Amniotic stem cell (primary cell): ENCODE measurements at regions not wholly inside any gene's neighbourhood (a gene's known extent, or its start where the extent isn't known, plus 50 kb on each side); places are given as distances from the start of the nearest gene placed in this dataset.
"Not testable (repeated sequence)": the region's sequence is repeated elsewhere in the genome, so short reads cannot be mapped to it uniquely, and the experiment has no call there.

Experiments used
- DNase-seq: peaks from one replicate; lab custom pipeline; 2025; lab: John Stamatoyannopoulos, UW

DNA sequence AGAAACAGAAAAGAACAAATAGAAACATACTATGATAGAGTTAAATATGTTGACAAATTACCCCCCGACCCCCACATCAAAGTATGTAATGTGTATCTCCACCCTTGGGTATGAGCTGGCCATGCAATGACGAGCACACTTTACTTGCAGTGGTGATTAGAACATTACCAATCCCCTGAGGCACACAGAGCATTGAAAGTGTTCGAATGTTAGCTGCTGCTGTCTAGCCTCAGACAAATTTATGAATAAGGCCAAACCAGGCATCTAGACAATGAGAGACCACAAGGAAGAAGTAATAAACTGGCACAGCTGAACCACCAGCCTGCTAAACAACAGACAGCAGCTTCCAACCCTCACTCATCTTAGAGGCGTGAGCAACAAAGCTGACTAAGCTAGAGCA, 380.5 kb downstream of the DSEL start:
- no peak for DNase-seq

DNA sequence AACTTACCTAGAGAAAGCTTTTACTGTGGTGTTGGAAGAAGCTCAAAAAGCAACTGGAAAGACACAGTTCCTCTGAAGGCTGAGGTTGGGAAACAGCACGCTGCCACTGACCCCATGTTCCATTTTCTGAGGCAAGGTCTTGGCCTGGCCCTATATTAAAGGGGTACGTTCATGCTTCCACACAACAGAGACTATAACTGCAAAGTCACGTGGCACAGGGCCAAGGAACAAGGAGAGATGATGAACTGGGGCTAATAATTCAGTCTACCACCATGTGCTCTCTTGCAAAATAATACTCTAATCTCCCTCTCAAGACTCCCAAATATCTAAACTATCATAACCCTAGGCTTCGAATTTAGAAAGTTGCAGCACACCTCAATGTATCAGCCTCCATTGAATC, 381.6 kb downstream of the DSEL start:
- no peak for DNase-seq

DNA sequence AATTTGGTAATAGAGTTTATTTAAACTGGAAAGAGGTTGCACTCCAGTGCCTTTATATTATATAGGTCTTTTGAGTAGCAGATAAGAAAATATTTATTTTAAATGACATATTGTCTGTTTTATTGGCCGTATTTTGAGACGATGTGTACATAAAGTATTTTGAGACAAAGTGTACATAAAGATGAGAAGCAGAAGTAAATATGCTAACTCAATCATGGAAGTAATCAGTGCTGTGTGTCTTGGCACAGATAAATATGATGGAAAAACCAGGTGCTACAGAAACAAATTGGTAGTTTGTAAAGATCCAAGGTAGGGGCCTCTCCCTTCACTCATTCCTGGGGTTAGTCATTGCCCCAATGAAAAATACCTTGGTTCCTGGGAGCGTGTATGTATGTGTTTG, 382.9 kb downstream of the DSEL start:
- DNase-seq = no peak

DNA sequence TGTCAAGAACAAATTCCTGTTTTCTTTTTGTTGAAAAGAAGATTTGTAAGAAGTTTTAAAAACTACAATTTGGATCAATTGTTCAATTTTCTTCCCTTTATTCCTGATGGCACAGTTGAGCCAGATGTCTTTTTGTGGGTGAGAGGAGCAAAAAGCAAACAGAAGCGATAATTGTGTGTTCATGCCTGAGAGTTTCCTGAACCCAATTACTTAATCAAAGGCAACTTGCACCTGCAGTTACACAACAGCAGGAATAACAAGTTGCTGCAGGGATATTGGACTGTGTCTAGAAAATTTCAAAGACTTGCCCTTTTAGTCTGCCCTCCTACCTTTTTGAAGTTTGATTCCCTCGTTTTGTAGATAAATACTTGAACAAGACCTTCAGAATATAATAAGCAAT, 383.6 kb downstream of the DSEL start:
- DNase-seq = no peak

DNA sequence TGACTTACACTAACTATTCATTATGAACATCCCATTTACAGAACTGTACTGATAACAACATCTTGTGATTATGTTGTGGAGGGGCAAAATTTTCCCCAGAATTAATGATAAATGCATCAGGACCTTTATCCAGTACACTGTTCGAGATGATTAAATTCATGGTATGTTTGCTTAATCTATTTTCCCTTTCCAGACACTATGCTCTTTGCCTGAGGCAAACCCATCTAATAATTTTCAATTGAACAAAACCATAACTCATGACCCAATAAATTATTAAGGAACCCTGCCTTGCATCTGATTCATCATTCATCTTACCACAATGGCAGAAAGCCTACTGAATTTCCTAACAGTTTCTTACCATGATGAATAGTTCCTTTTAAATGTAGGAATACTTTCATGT, 385.0 kb downstream of the DSEL start:
- no peak for DNase-seq

DNA sequence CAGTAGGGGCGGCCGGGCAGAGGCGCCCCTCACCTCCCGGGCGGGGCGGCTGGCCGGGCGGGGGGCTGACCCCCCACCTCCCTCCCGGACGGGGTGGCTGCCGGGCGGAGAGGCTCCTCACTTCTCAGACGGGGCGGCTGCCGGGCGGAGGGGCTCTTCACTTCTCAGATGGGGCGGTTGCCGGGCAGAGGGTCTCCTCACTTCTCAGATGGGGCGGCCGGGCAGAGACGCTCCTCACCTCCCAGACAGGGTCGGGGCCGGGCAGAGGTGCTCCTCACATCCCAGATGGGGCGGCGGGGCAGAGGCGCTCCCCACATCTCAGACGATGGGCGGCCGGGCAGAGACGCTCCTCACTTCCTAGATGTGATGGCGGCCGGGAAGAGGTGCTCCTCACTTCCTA, 389.8 kb downstream of the DSEL start:
- not testable (repeated sequence) for DNase-seq

DNA sequence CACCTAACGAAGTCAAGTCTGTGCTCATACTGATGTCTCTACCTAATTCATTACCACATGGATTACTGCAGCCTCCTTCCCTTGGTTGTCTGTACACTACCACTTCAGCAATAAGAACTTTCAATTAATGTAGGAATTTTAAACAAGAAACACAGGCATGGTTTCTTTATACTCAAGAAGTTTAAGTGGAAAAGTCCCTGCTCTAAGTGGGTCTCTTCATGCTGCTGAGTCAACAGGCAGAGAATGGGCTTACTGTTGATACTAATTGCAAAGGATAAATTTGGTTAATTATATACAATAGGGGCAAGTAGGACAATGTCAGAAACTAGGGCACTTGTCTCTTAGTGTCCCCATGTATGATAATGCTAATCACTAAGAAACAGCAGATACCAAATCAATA, 392.6 kb downstream of the DSEL start:
- no peak for DNase-seq

DNA sequence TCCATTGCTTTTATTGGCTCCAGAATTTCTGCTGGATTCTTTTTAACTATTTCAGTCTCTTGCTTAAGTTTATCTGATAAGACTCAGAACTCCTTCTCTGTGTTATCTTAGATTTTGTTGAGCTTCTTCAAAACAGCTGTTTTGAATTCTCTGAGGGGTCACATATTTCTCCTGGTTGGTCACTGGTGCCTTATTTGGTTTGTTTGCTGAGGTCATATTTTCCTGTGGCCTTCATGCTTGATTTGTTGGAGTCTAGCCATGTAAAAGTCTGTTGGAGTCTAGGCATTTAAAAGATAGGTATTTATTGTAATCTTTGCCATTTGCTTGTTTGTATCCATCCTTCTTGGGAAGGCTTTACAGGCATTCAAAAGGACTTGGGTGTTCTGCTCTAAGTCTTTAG, 398.7 kb downstream of the DSEL start:
- peak; percentile 20 for DNase-seq

DNA sequence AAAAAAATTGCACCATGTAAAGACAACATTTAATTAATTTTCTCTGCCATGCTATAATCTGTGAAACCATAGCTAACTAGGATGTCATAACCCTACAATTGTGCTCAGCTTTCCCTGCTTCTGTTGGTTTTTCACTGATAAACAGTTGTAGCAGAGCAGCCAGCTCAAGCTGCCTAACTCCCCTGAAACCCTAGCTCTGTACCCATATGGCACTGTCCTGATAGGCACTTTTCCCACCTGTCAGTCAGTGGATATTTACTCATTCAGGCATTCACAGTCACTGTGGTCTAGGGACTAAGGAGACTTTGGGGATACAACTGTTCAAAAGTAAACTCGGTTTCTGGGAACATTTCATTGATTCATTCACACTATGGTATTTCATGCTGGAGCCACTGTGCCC, 407.0 kb downstream of the DSEL start:
- DNase-seq = no peak

DNA sequence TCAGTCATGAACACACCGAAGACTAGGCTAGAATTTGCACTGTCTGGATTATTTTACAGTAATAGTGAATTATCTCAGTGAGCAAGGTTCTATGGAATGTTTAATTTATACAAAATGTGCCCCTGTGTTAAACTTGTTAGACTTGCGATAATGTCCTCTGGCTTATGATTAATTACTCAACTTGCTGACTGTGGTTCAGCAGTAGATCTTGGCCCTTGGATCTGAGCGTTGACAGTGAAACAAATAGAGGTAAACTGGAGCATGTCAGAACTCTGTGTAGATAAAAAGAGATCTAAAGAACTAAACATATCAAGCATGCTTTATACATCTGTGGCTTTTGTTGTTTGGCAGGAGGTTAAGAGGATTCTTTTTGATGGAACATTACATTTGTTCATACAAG, 407.6 kb downstream of the DSEL start:
- no peak for DNase-seq

DNA sequence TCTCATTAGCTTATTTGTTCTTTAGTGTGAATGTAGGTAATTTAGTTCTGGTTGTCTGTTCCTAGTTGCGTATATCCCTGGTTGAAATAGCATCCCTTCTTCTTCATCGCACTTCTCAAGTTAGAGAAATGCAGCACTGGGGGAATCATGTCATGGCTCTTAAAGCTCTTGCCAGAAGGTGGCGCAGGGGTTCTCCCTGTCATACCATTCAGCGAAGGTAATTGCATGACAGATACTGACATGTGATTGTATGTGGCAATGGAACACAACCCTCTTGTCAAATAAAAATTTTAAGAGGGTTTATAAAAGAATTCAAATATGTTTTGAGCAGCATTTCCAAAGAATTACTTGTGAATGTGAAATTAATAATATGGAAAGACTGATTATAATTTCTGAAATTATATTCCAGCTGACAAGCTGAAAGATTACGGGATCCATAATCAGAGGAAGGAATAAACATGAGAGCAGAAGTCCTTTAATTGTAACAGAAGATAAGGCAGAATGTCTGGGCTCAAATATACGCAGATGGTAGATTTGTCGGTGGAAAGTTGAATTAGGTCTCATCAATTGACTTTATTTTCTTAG, 411.7 kb downstream of the DSEL start:
- peak; percentile 58 for DNase-seq

DNA sequence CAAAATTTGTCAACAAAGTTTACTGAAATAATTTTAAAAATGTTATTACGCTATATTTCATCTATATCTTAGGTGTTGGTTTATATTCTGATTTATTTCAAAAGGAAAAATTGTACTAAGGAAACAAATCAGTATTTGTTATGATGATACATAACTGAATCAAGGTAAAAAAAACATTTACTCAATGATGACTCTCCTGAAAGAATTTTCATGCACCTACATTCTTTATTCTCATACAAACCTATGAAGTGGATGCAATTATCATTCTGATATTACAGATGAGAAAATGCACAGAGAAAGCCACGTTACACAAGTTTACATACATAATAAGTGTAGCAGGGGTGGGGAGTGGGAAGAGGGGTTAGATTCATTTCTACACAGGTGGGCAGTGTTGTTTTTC, 422.4 kb downstream of the DSEL start:
- DNase-seq = no peak

DNA sequence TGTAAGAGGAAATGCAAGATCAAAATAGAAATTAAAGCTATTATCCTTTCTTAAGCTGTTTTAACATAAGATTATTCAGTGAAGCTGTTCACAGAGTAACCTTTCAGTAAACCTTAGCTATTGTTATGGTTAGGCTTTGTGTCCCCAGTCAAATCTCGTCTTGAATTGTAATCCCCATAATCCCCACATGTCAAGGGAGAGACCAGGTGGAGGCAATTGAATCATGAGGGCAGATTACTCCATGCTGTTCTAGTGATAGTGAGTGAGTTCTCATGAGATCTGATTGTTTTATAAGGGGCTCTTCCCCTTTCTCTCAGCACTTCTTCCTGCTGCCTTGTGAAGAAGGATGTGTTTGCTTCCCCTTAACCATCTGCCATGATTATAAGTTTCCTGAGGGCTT, 424.4 kb downstream of the DSEL start:
- DNase-seq = no peak

DNA sequence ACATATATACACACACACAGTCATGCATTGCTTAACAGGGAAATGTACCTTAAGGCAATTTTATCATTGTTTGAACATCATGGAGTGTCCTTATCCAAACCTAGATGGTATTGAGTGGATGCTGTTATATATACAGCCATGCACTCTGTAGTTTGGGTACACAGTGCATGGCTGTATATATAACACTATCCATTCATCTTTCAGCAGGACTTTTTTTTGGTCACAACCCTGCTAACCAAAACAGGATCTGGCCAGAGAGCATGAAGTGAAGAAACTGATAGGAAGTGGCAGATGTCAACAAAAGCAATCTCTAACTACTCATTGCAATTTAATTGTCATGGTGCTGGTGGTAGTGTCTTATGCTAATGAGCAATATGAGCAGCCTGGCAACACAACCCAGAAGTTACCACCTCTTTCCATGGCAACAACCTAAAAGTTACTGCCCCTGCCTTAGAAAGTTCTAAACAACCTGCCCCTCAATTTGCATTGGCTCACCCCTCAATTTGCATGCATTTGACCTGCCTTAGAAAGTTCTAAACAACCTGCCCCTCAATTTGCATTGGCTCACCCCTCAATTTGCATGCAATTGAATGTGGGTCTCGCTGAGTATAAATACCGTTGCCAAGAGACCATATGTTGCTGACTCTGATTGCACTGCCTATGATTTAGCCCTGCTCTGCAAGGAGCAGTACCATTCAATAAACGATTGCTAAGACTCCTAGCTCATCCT, 434.9 kb downstream of the DSEL start:
- DNase-seq = no peak

DNA sequence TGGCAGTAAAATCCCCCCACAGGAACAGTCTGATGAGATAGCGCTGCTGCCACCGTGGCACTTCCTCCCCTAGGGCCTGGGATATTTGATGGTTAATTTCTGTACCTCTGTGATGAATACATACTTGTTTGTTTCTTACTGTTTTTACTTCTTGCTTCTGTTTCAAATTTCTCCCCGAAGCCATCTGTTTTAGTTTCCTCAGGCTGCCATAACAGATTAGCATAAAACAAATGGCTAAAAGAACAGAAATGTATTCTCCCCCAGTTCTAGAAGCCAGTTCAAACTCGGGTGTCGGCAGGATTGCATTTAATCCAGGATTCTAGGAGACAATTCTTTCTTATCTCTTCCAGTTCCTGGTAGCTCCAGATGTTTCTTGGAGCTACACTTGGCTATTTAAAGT, 435.9 kb downstream of the DSEL start:
- DNase-seq = no peak

DNA sequence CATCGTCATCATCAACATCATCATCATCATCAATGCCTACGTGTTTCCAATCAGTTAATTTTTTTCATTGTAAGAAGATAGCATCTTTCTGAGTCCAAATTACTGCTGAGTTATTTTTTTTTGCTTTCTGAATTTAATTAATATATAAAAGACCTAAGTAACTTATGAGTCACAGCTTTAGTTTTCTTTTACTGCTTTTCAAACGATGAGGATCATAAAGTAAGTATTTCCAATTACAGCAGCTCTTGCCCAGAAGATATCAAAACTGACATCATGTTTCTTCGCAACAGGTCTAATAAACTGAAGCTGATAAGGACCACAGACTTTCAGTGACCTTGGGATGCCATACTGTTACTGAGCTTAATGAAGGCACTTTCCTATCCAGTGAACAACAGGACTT, 442.2 kb downstream of the DSEL start:
- no peak for DNase-seq

DNA sequence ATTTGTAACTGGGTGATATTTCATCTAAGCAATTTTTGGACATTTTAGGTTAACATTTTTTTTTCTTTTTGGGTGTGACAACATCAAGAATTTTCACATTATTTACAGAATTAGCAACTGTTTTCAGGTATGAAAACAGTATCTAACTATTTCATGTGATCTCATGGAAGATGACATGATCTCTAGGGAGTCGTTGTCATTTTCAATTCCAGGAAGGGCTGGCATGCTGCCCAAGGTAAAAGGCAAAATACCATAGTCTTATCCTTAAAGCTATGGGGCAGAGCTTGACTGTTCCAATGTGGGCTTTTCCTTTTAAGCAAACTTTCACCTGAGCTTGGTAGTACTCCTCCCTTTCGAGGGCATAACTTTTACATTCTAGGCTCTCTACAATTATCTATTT, 443.7 kb downstream of the DSEL start:
- DNase-seq = no peak

DNA sequence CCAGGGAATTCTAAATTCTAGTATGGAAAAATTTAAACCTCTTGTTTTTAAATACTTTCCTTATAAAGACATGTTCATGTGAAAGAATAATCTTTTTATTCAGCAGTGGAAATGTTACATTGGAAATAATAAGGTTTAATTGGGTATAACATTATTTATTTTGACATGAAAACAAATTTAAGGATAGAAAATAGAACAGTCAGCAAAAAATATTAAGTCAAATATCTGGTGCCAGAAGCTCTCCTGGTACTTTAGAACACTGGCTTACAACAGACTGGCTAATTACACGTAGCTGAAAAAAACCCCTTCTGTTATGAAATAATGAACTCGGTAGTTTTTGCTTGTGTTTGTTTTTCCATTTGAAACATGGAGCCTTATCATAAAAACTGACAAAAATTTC, 447.9 kb downstream of the DSEL start:
- no peak for DNase-seq

DNA sequence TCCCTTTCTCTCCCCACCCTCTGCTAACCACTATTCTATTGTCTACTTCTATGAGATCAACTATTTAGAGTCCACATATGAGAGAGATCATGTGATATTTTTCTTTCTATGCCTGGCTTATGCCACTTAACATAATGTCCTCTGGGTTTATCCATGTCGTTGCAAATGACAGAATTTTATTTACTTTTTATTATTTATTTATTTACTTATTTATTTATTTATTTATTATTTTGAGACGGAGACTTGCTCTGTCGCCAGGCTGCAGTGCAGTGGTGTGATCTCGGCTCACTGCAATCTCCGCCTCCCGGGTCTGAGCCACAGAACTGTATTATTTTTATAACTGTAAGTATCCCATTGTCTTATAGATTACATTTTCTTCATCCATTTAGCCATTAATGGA, 443.4 kb upstream of the CDH19 start:
- DNase-seq = no peak

DNA sequence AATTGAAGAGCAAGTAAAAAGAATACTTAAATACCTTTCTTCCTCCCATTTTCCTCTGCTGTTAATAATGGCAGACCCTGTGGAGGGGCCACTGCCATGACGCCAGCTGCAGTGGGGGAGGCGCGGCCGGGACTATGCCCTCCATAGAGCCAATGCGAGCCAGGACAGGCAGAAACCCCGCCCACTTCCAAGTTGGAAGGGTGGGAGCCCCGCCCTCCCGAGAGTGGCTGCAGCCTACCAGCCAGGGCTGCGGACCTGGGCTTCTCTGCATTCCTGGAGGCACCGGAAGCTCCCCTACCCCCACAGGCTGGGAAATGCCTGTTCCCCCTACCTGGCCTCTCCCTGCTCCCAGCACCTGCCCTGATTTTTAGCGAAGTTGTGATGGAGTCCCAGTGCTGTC, 439.4 kb upstream of the CDH19 start:
- no peak for DNase-seq

DNA sequence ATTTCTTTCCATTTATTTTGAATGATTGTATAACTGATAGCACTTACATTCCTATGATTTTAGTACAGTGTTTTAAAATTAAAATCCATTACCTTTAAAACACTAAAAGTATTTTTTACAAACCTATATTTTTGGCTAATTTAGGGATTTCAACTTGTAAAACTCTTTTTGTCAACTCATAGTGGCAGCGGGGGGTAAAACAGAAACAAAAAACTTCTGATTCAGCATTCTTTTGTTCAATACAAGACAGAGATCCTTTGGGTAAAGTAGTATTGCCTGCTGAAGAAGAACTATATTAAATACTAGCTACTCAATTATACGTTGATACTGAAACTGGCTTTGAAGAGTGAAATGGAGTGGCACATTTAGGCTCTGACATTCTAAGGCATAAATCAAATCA, 437.4 kb upstream of the CDH19 start:
- DNase-seq = no peak

DNA sequence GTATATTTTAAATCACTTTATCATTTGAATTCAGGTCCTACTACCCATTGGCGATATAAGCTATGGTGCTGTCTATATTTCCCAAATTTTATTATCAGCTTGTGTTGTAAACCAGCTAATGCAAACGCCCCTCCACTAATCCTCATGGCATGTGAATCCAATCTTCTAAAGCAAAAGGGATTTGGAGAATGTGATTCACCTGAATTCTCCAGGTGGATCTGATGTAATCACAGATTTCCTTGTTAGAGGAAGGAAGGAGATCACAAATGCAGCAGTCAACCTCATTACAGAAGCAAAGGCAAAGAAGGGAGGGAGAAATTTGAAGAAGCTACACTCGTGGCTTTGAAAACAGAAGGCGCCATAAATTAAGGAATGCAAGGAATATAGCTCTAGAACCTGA, 431.1 kb upstream of the CDH19 start:
- no peak for DNase-seq

DNA sequence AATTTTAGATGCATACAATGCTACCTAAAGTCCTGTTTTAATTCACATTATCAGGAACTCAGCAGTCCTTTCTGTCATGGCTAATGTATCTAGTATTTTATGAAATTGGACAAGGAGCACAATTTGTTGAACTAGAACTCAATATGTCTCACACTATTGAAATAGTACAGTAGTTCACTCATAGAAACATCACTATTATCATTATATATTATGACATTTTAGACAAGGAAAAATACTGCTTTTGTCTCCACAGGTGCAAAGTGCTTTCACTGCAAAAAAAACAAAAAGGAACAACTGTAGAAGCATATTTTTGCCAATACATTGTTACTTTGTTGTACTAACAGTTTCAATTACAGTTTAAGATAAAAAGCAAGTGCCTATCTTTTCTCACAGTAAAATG, 419.2 kb upstream of the CDH19 start:
- DNase-seq = no peak

DNA sequence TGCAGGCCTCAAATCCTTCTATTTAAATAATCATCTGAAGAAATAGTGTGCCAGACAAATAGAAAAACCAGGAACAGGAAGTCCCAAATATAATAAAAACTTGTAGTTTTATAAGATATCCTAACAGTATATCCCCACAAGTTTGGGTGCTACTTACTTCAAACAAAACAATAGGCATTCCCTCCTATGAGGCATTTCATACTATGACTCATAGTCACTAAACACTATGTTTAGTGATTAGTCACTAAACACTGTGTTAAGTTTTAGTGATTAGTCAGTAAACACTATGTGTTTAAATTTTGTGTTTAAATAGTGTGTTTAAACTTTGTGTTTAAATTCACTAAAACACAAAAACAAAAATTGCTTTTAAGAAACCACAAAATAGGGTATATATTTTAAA, 407.0 kb upstream of the CDH19 start:
- DNase-seq = no peak
